HG03108 (cell line): ENCODE measurements at regions not wholly inside any gene's neighbourhood (a gene's known extent, or its start where the extent isn't known, plus 50 kb on each side); places are given as distances from the start of the nearest gene placed in this dataset.
"Not testable (repeated sequence)": the region's sequence is repeated elsewhere in the genome, so short reads cannot be mapped to it uniquely, and the experiment has no call there.

Source experiments
- ATAC-seq: cut with Tn5 transposase; IDR thresholded peaks from one replicate; pipeline ENCODE4 v1.9.1; 2021; ENCODE audit warnings: moderate library complexity; ENCODE audit not compliant: unreplicated experiment

DNA sequence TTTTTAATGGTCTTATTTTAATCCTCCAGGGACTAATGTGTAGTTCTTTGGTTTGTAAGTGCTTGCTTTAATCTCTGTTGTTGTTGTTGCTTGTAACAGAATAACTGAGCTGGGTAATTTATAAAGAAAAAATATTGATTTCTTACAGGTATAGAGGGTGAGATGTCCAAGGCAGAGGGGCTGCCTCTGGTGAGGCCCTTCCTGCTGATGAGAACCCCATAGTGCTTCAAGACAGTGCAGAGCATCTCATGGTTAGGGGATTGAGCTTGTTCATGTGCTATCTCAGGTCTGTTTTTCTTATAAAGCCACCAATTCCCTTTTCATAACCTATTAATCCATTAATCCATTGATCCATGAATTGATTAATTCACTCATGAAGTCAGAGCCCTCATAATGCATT is 516.3 kb upstream of the KCND2 start:
- ATAC-seq: no peak

DNA sequence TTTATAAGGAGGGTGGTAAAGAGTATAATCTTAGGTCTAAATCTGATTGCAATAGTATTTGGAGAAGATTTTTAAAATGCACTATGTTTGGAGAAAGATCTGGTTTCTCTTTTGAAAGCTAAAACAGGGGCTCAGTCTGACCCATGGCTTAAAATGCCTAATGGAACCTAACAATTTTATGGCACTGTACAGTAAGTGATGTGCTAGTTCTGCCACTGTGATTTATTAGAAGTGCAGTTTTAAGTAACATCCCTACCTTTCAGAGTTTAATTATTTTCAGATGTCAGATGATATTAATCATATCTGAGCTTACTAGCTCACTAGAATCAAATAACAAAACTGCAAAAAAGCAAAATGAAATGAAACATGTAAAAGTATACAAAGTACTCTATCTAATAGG is 514.7 kb upstream of the KCND2 start:
- no peak for ATAC-seq

DNA sequence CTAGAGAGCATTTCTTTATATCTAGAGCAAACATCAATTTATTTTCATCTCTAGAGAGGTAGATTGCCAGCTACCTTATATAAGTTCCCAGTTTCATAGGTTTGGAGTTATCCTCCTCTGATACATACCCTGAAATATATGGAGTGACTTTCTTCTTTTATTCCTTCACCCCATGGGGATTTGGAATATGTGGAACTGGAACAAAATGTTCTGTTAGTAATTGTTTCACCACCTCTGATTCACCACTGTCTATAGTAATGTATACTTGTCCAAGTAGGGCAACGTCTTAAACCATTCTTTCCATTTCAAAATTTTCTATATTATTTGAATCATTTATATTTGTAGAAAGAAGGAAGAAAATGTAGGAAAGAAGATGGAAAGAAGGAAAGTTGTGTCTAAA is 511.2 kb upstream of the KCND2 start:
- no peak for ATAC-seq

DNA sequence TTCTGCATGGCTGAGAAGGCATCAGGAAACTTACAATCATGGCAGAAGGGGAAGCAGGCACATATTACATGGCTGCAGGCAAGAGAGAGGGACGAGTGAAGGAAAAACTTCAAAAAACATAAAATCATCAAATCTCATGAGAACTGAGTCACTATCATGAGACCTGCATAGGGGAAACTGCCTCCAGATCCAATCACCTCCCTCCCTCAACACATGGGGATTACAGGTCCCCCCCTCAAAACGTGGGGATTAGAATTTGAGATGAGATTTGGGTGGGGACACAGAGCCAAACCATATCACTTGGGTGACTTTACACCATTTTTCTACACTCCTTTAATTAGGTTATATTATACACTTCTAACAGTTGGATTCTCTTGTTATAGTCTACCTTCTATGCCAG is 490.7 kb upstream of the KCND2 start:
- no peak for ATAC-seq

DNA sequence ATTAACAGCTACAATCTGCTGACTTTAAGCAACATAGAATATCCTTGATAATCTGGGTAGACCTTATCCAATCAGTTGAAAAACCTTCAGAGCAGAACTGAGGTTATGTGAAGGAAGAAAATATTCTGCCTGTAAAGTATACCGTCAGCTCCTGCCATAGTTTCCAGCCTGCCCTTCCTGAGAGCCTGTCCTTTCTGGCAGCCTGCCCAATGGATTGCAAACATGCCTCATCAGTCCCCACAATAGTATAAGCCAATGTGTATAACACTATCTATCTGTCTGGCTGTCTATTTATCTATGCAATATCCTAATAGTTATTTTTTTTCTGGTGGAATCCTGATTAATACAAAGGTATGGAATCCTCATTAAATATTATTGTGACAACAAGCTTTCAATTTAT is 489.2 kb upstream of the KCND2 start:
- no peak for ATAC-seq

DNA sequence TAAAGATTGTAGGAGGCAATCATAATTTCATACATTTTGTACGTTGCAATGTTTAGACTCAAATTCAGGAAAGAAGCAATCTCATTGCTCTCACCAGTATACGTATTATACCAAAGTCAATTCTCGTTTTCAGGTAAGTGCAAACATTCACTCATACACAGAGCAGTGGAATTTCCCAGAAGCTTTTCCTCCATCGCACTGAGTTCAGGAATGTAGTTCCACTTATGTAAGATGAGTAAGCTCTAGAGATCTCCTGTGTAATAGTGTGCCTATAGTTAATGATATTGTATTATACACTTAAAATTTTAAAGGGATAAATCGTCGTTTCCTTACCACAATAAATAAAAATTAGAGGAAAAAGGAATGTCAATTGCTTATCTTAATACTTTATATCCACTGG is 470.8 kb upstream of the KCND2 start:
- ATAC-seq: no peak

DNA sequence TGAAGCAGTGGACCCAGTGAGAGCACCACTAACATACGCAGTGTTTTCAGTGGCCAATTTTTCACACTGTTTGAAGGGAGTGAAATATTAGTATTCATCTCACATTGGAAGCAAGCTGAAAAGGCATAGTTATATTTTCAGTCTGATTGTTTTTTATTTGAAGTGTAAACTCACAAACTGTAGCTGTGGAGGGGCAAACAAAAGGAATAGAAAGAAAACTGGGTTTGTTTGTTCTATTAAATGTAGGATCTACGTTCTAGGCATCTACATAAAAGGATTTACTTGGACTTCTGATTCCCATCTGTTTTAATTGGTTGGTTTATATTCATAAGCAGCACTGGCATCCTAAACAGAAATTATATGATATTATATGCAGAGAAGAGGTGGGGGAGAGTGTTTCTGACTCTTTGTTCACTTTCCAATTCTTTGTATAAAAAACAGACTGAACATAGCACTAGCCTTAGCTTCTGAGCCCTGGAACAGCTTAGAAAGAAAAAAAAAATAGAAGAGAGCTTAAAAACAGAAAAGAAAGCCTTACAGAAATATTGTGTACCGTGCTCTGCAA is 447.8 kb upstream of the KCND2 start:
- ATAC-seq: no peak

DNA sequence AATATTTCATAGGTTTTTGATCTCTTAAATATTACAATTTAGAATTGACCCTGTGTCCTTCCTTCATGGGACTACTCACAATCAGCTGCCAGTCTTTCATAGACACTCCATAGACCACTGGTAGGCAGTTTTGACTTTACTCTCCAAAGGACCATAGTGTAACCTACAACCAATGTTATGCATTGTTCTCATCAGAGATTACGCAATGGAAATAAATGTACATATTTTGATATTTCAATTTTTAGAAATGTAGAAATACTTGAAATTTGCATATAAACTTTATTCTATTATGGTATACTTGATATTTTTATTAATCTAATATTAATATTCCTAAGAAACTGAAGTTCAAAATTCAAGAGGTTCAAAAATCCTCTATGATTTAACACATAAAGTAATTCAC is 446.4 kb upstream of the KCND2 start:
- ATAC-seq: no peak

DNA sequence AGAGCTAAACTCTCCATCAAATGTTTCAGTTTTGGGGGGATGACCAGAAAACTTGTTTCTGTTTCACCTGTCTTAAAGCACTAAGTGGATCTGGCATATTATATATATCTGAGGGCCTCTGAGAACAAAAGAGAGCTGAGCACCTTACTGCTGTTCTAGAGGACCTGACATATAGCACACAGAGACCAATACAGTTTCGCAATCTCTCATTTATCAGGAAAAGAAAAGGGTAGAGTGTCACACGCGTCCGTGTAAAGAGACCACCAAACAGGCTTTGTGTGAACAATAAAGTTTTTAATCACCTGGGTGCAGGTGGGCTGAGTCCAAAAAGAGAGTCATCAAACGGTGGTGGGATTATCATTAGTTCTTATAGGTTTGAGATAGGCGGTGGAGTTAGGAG is 434.5 kb upstream of the KCND2 start:
- ATAC-seq: no peak

DNA sequence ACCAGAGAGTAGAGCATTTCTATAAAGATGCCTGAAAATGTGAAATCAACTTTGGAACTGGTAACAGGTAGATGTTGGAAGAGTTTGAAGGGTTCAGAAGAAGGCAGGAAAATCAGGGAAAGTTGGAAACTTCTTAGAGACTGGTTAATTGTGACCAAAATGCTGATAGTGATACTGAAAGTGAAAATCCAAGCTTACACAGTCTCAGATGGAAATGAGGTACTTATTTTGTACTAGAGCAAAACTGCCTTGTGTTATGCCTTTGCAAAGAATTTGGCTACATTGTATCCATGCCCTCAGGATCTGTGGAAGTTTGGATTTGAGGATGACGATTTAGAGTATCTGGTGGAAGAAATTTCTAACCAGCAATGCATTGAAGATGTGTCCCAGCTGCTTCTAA is 430.6 kb upstream of the KCND2 start:
- ATAC-seq: no peak

DNA sequence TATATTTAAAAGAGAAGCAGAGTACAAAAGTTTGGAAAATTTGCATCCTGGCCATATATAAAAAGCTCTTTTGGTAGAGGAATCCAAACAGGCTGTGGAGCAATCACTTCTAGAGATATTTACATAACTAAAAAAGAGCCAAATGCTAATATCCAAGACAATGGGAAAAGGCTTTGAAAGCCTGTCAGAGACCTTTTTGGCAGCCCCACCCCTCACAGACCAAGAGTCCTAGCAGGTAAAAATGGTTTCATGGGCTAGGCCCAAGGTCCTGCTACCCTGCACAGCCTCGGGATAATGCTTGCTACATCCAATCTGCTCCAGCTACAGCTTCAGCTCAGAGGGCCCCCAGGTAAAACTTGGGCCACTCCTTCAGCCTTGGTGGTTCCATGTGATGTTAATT is 430.2 kb upstream of the KCND2 start:
- ATAC-seq: no peak

DNA sequence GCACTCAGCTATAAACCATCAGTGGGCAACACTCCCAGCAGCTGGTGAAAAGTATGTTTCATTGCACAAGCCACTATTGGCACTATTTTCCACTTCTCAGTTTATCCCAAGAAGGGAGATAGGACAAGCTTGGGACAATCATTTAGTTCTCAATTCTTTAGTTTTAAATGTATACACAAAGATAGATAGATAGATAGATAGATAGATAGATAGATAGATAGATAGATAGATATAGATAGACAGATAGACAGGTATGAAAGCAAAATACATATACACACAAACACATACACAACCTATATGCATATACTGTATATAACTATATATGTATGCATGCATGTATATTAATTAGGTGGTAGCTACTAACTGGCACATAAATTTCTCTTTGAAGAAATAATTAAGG is 411.6 kb upstream of the KCND2 start:
- no peak for ATAC-seq

DNA sequence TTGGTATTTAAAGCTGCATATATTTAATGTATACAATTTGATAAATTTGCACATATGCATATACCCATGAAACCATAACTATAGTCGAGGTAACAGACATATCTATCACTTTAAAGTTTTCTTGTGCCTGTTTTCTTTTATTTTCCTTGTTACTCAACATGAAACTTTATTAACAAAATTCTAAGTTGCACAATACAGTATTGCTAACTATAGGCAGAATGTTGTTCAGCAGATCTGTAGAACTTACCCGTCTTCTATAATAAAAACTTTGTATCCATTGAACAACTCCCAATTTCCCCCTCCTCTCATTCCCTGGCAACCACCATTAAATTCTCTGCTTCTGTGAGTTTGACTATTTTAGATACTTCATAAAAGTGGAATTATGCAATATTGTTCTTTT is 404.6 kb upstream of the KCND2 start:
- ATAC-seq: no peak

DNA sequence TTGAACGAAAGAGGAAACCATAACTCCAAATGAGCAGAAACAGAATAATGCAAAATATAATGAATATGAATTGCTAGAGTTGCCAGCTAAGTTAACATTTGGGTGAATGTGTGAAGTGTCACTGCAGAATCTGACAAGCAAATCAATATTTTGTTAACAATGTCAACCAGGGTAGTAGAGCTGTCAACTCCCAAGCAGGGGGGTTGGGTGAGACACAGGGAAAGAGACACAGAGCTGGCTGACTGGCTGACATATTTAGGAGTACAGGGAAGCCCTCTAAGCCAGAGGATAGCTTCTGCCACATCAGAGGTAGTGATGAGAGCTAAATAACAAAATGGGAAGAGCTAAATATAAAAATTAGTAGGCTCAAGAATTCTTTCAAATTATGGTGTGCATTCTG is 393.1 kb upstream of the KCND2 start:
- no peak for ATAC-seq

DNA sequence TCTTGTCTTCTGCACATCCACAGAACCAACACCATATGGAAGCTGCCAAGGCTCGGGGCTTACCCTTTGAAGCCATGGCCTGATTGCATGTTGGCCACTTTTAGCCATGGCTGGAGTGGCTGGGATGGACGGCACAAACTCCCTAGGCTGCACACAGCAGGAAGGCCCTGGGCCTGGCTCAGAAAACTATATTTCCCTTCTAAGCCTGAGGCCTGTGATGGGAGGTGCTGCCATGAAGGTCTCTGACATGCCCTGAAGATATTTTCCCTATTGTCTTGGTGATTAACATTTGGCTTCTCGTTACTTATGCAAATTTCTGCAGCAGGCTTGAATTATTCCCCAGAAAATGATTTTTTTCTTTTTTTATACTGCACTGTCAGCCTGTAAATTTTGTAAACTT is 387.0 kb upstream of the KCND2 start:
- no peak for ATAC-seq

DNA sequence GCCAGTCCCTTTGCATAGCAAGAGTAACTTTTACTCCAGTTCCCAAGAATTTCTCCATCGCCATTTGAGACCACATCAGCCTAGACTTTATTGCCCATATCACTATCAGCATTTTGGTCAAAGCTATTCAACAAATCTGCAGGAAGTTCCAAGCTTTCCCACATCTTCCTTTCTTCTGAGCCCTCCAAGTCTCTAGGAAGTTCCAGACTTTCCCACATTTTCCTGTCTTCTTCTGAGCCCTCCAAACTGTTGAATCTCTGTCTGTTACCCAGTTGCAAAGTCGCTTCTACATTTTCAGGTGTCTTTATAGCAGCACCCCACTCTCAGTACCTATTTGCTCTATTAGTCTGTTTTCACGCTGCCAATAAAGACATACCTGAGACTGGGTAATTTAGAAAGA is 386.4 kb upstream of the KCND2 start:
- not testable (repeated sequence) for ATAC-seq

DNA sequence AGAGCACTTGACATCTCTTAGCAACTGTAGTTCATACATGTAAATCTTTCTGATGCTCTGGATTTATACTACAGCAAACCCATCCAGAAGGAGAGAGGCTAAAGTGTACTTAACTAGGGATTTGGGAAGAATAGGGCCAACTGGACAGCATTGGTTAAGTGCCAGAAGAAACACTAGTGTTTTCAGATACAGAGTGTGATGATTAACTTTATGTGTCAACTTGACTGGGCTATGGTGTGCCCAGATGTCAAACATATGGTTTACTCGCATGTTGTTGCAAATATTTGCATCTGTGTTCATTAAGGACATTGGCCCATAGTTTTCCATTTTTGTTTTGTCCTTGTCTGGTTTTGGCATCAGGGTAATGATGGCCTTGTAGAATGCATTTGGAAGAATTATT is 384.7 kb upstream of the KCND2 start:
- ATAC-seq: no peak

DNA sequence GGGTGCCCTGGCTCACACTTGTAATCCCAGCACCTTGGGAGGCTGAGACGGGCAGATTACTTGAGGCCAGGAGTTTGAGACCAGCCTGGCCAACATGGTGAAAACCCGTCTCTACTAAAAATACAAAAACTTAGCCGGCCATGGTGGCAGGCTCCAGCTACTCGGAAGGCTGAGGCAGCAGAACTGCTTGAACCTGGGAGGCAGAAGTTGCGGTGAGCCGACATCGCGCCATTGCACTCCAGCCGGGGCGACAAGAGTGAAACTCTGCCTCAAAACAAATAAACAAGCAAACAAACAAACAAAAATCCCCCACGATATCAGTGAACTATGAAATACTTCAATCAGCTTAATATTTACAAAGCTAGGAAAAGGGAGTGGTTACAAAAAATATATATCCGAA is 382.3 kb upstream of the KCND2 start:
- ATAC-seq: no peak

DNA sequence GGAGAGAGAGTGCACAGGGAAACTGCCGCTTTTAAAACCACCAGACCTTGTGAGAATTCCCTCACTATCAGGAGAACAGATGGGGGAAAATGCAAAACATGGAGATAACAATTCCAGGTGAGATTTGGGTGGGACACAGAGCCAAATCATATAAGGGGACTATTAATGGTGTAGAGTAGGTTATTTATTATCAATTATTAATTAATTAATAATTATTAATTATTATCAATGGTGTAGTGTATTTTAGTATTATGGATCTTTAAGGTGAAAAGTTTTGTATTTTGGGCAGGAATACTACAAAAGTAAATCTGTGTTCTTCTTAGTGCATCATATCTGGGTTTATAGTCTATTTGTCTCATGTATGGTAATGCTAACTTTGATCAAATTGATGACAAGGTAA is 377.7 kb upstream of the KCND2 start:
- no peak for ATAC-seq

DNA sequence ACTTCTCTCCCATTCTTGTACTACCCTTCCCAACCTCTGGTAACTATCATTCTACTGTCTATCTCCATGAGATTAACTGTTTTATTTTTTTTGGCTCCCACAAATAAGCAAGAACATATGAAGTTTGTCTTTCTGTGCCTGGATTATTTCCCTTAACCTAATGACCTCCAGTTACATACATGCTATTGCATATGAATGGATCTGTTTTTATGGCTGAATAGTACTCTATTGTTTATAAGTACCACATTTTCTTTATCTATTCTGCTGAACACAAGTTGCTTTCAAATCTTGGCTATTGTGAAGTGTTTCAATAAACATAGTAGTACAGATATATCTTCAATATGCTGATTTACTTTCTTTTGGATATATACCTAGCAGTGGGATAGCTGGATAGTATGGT is 376.6 kb upstream of the KCND2 start:
- no peak for ATAC-seq

DNA sequence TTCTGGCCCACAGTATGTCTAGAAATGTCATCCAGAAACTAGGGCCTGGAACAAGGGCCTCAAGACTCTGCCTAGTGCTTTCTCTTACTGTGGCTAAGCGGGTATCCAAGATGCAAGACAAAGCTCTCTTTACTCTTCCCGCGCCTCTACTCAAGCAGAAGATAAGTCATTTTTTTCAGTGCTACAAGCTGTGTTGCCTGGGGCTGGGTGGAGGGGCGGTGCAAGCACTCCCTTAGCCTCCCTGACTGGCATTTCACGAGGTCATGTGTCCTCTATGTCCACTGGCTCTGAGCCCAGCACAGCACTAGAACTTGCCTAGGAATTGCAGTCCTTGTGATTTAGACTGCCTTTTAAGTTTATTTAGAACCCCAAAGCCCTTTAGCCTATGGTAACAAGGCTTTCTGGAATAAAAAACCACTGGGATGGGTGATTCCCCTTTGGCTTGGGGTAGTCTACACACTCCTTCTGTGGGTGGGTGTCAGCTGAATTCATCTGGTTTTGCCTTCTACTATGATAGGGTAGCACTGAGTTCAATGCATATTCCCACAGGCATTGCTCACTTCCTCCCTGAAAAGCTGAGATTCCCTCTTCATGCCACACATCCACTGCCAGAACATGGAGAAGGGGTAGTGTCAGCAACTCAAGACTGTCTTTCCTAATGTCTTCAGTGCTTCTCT is 371.8 kb upstream of the KCND2 start:
- no peak for ATAC-seq

DNA sequence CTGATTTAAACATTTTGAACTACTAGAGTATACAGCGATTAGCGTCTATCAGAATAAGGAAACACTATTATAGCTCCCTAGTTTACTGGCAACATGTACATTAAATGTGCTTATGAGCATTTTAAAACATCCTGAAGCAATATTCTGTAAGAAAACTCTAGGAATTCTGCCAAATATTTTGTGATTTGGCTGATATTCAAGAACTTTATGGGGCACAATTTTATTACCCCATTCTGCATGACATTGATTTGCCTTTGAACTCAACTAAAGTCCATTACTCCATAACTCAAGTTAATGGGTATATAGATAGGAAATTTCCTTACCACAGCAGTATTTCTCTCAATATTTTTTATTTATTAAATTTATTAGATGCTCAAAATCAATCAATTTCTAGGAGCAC is 369.9 kb upstream of the KCND2 start:
- no peak for ATAC-seq

DNA sequence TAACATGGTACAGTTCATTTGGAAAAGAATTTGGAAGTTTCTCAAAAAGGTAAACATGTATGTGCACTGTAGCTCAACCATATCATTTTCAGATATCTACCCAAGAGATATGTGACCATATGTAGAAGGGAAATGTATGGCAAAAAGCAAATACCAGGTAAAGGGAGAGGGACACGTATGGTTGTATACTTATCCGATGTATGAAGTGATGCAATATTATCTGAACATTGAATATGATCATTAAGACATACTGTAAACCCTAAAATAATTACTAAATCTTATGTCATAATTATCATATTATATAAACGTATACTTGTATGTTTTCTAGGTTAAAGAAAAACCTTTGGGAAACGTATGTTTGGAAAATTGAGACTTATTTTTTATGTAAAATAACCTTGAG is 367.5 kb upstream of the KCND2 start:
- ATAC-seq: no peak
